ENCODE measurements at regions not wholly inside any gene's neighbourhood (a gene's known extent, or its start where the extent isn't known, plus 50 kb on each side); places are given as distances from the start of the nearest gene placed in this dataset.

- Mint-ChIP-seq H3K36me3 (ENCODE audit: low read depth) (no peaks in the 10 kb centered on the region), H3K4me1 (ENCODE audit: low read depth) (no peaks in the 10 kb centered on the region), H3K4me3 (ENCODE audit: unreplicated experiment) (no peak overlapping the region)
These were observed 73.8 kb downstream of the DIO3 start for GRCh38 chr14:101634850-101635748.

DNA sequence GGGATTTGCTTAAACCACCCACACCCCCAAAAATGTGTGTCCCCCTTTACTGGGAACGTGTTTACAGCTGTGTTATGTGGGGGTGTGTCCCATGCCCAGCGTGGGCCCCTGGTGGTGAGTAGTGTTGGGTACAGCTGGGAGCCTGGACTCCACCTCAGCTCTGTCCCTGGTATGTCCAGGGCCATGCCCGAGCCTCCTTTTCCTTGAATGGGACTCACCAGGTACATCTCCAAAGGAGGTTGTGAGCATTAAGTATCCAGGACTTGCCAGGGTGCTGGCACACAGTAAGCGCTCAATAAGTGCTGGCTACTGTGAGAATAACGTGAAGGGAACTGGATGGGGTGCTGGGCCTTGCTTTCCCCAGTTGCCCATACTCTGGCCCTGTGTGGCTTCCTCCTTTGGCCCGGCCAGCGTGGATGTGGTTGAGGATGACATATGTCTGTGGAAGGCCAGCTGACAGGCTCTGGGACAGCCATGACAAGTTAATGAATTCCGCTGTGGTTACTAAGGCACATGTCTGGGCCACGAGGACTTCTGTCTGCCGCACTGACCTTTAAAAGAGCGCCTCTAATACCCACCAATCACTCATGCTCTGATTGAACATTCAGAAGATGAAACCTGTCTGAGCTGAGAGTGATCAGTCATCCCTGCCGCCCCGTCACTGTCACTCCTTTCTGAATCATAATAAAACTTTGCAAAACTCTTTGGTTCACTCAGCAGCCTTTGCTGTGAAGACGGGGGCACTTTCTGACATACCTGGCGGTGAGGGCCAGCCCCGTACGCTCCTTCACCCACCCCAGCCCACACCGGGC, 74.7 kb downstream of the DIO3 start:
- Mint-ChIP-seq H3K27me3 (ENCODE audit: low read depth) (peaks cover 29% of the 10 kb centered on the region), H3K36me3 (ENCODE audit: low read depth) (no peaks in the 10 kb centered on the region), H3K27ac (ENCODE audit: unreplicated experiment) (no peak overlapping the region), H3K9me3 (ENCODE audit: low read depth) (no peaks in the 10 kb centered on the region), H3K4me3 (ENCODE audit: unreplicated experiment) (no peak overlapping the region), H3K4me1 (ENCODE audit: low read depth) (no peaks in the 10 kb centered on the region)
- TF ChIP-seq, protein P1, sequence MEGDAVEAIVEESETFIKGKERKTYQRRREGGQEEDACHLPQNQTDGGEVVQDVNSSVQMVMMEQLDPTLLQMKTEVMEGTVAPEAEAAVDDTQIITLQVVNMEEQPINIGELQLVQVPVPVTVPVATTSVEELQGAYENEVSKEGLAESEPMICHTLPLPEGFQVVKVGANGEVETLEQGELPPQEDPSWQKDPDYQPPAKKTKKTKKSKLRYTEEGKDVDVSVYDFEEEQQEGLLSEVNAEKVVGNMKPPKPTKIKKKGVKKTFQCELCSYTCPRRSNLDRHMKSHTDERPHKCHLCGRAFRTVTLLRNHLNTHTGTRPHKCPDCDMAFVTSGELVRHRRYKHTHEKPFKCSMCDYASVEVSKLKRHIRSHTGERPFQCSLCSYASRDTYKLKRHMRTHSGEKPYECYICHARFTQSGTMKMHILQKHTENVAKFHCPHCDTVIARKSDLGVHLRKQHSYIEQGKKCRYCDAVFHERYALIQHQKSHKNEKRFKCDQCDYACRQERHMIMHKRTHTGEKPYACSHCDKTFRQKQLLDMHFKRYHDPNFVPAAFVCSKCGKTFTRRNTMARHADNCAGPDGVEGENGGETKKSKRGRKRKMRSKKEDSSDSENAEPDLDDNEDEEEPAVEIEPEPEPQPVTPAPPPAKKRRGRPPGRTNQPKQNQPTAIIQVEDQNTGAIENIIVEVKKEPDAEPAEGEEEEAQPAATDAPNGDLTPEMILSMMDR (IDR thresholded peaks at IDR 0.05) = no peak
- no peak for DNase-seq (ENCODE audit: low spot score)

More at GRCh38 chr14:101634850-101635748, 73.8 kb downstream of the DIO3 start:
- Mint-ChIP-seq H3K9me3 (ENCODE audit: low read depth) (no peaks in the 10 kb centered on the region), H3K27ac (ENCODE audit: unreplicated experiment) (no peak overlapping the region), H3K27me3 (ENCODE audit: low read depth) (peaks cover 28% of the 10 kb centered on the region)
- TF ChIP-seq, protein P1 (IDR thresholded peaks at IDR 0.05) = no peak
- DNase-seq (ENCODE audit: low spot score) = no peak

GRCh38 chr14:101639241-101639833, 78.0 kb downstream of the DIO3 start:
- peaks cover 3% of the 10 kb centered on the region for H3K36me3 Mint-ChIP-seq (ENCODE audit: low read depth)
- no peaks in the 10 kb centered on the region for H3K4me1 Mint-ChIP-seq (ENCODE audit: low read depth)
- TF ChIP-seq, protein P1 (IDR thresholded peaks at IDR 0.05) = no peak
- no peak for DNase-seq (ENCODE audit: low spot score)
- H3K27ac Mint-ChIP-seq (ENCODE audit: unreplicated experiment) = no peak overlapping the region
- no peak overlapping the region for H3K4me3 Mint-ChIP-seq (ENCODE audit: unreplicated experiment)
- peaks cover 45% of the 10 kb centered on the region for H3K27me3 Mint-ChIP-seq (ENCODE audit: low read depth)
- H3K9me3 Mint-ChIP-seq (ENCODE audit: low read depth) = peaks cover 14% of the 10 kb centered on the region

- TF ChIP-seq, protein P1 (IDR thresholded peaks at IDR 0.05) = no peak
- Mint-ChIP-seq H3K4me3 (ENCODE audit: unreplicated experiment) (no peak overlapping the region), H3K27me3 (ENCODE audit: low read depth) (peaks cover 67% of the 10 kb centered on the region), H3K36me3 (ENCODE audit: low read depth) (peaks cover 5% of the 10 kb centered on the region), H3K9me3 (ENCODE audit: low read depth) (peaks cover 22% of the 10 kb centered on the region), H3K27ac (ENCODE audit: unreplicated experiment) (no peak overlapping the region), H3K4me1 (ENCODE audit: low read depth) (no peaks in the 10 kb centered on the region)
- no peak for DNase-seq (ENCODE audit: low spot score)
These were observed 82.4 kb downstream of the DIO3 start for GRCh38 chr14:101643651-101644050.

DNA sequence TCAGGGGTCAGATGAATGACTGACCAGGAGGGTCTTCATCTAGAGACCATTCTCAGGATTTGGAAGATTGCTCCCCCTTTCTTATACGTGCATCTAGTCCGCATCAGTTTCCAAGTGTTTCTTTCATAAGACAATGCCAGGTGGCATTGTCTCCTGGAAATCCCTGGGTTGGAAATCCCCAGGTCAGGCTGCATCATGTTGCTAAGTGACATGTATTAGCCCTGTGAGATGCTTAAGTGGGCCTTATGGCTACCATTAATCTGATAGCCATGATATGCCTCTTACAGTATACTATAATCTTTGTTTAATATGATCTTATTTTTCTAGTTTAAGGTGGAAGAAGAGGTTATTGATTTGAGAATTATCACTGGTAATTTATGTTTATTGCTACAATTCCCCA, 92.8 kb downstream of the DIO3 start:
- H3K4me3 Mint-ChIP-seq (ENCODE audit: unreplicated experiment) = no peak overlapping the region
- H3K27me3 Mint-ChIP-seq (ENCODE audit: low read depth) = peaks cover 73% of the 10 kb centered on the region
- H3K9me3 Mint-ChIP-seq (ENCODE audit: low read depth) = peaks cover 10% of the 10 kb centered on the region
- DNase-seq (ENCODE audit: low spot score) = no peak
- H3K4me1 Mint-ChIP-seq (ENCODE audit: low read depth) = peaks cover 7% of the 10 kb centered on the region
- H3K36me3 Mint-ChIP-seq (ENCODE audit: low read depth) = peaks cover 4% of the 10 kb centered on the region
- TF ChIP-seq, protein P1 (IDR thresholded peaks at IDR 0.05) = no peak
- no peak overlapping the region for H3K27ac Mint-ChIP-seq (ENCODE audit: unreplicated experiment)
